ENCODE measurements at regions not wholly inside any gene's neighbourhood (a gene's known extent, or its start where the extent isn't known, plus 50 kb on each side); places are given as distances from the start of the nearest gene placed in this dataset.

DNA sequence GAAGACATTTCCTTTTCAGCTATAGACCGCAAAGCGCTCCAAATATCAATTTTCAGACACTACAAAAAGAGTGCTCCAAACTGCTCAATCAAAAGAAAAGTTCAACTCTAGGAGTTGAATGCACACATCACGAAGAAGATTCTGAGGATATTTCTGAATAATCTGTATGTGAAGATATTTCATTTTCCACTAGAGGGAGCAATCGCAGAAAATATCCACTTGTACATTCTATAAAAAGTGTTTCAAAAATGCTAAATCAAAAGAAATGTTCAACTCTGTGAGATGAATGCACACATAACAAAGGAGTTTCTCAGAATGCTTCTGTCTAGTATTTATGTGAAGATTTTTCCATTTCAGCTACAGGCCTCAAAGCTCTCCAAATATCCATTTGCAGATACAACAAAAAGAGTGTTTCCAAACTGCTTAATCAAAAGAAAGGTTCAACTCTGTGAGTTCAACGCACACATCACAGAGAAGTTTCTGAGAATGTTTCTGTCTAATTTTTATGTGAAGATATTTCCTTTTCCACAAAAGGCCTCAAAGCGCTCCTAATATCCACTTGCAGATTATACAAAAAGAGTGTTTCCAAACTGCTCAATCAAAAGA, 643.8 kb upstream of the ALG10B start:
- H3K79me2 ChIP-seq (ENCODE audit: low read length) = no peaks in the 10 kb centered on the region
- H4K20me1 ChIP-seq (ENCODE audit: low read length) = no peaks in the 10 kb centered on the region
- ATAC-seq = no peak
- POLR2A ChIA-PET (ENCODE audit: unreplicated experiment) = no interaction called here
- TF ChIP-seq, protein P1, sequence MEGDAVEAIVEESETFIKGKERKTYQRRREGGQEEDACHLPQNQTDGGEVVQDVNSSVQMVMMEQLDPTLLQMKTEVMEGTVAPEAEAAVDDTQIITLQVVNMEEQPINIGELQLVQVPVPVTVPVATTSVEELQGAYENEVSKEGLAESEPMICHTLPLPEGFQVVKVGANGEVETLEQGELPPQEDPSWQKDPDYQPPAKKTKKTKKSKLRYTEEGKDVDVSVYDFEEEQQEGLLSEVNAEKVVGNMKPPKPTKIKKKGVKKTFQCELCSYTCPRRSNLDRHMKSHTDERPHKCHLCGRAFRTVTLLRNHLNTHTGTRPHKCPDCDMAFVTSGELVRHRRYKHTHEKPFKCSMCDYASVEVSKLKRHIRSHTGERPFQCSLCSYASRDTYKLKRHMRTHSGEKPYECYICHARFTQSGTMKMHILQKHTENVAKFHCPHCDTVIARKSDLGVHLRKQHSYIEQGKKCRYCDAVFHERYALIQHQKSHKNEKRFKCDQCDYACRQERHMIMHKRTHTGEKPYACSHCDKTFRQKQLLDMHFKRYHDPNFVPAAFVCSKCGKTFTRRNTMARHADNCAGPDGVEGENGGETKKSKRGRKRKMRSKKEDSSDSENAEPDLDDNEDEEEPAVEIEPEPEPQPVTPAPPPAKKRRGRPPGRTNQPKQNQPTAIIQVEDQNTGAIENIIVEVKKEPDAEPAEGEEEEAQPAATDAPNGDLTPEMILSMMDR (conservative IDR thresholded peaks at IDR 0.05; ENCODE audit: low read depth, low read length) = peak; percentile 70
- TF ChIP-seq EZH2 (IDR thresholded peaks at IDR 0.05; ENCODE audit: low read length, unreplicated experiment) = no peak
- no peaks in the 10 kb centered on the region for H3K4me1 ChIP-seq (ENCODE audit: insufficient read depth, low read length)
- H3K4me3 ChIP-seq (ENCODE audit: low read length) = no peak overlapping the region
- H3K9me2 ChIP-seq (replicated peaks; ENCODE audit: low read length) = no peaks in the 10 kb centered on the region
- H2AFZ ChIP-seq (ENCODE audit: low read length) = no peak overlapping the region
- no peak overlapping the region for H3K9ac ChIP-seq (ENCODE audit: low read length)
- no peaks in the 10 kb centered on the region for H3K27me3 ChIP-seq (ENCODE audit: low read length)
- DNase-seq = peak; percentile 47
- H3K9me3 ChIP-seq (ENCODE audit: low read length) = no peaks in the 10 kb centered on the region
- no peaks in the 10 kb centered on the region for H3F3A ChIP-seq (ENCODE audit: low read length, unreplicated experiment)
- intact Hi-C loops (cut with micrococcal nuclease) = no loop called here
- no peak overlapping the region for H3K27ac ChIP-seq (ENCODE audit: low read length)
- no TSS peak for BruUV-seq (replicated peaks)
- no peaks in the 10 kb centered on the region for H3K36me3 ChIP-seq (ENCODE audit: low read depth, low read length)
- CTCF ChIA-PET = no interaction called here
- H3K4me2 ChIP-seq (ENCODE audit: low read length) = no peak overlapping the region

DNA sequence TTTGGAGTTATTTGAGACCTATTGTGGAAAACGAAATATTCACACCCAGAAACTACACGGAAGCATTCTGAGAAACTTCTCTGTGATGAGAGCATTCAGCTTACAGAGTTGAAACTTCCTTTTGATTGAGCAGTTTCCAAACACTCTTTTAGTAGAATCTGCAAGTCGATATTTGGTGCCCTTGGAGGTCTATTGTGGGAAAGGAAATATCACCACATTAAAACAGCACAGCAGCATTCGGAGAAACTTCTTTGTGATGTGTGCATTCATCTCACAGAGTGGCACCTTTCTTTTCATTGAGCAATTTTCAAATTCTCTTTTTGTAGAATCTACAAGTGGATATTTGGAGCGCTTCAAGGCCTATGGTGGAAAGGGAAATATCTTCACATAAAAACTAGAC, 595.7 kb upstream of the ALG10B start:
- DNase-seq (no peak), ATAC-seq (no peak)
- Histone ChIP-seq H3K9ac (ENCODE audit: low read length) (no peak overlapping the region), H3K79me2 (ENCODE audit: low read length) (no peaks in the 10 kb centered on the region), H3K36me3 (ENCODE audit: low read depth, low read length) (no peaks in the 10 kb centered on the region), H3K27ac (ENCODE audit: low read length) (no peak overlapping the region), H2AFZ (ENCODE audit: low read length) (no peak overlapping the region), H3K9me3 (ENCODE audit: low read length) (0 out of 2 replicates have a peak, but pooled peaks cover 3% of the 10 kb centered on the region), H3K27me3 (ENCODE audit: low read length) (no peaks in the 10 kb centered on the region), H3K4me3 (ENCODE audit: low read length) (no peak overlapping the region), H3K4me2 (ENCODE audit: low read length) (no peak overlapping the region), H3K4me1 (ENCODE audit: insufficient read depth, low read length) (no peaks in the 10 kb centered on the region), H3F3A (ENCODE audit: low read length, unreplicated experiment) (no peaks in the 10 kb centered on the region), H3K9me2 (replicated peaks; ENCODE audit: low read length) (no peaks in the 10 kb centered on the region), H4K20me1 (ENCODE audit: low read length) (no peaks in the 10 kb centered on the region)
- intact Hi-C loops (cut with micrococcal nuclease) = no loop called here
- ChIA-PET CTCF (no interaction called here), POLR2A (ENCODE audit: unreplicated experiment) (no interaction called here)
- TF ChIP-seq EZH2phosphoT487 (IDR thresholded peaks at IDR 0.05; ENCODE audit: borderline replicate concordance, low read length) (no peak), EZH2 (IDR thresholded peaks at IDR 0.05; ENCODE audit: low read length, unreplicated experiment) (no peak)
- TF ChIP-seq, protein P1 (conservative IDR thresholded peaks at IDR 0.05; ENCODE audit: low read depth, low read length) = no peak
- BruUV-seq (replicated peaks) = no TSS peak

DNA sequence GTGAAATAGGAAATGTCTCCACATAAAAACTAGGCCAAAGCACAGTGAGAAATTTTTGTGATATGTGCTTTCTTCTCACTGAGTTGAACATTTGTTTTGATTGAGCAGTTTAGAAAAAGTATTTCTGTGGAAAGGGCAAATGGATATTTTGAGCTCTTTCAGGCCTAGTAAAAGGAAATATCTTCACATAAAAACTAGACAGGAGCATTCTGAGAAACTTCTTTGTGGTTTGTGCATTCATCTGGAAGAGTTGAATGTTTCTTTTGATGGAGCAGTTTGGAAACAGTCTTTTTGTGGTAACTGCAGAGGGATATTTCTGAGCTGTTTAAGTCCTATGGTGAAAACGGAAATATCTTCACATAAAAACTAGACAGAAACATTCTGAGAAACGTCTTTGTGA, 582.7 kb upstream of the ALG10B start:
- Histone ChIP-seq H3K36me3 (ENCODE audit: low read depth, low read length) (no peaks in the 10 kb centered on the region), H3K4me1 (ENCODE audit: insufficient read depth, low read length) (no peaks in the 10 kb centered on the region), H3K4me3 (ENCODE audit: low read length) (no peak overlapping the region), H3K9ac (ENCODE audit: low read length) (no peak overlapping the region), H3K9me2 (replicated peaks; ENCODE audit: low read length) (no peaks in the 10 kb centered on the region), H3K27me3 (ENCODE audit: low read length) (no peaks in the 10 kb centered on the region), H3K9me3 (ENCODE audit: low read length) (no peaks in the 10 kb centered on the region), H3K27ac (ENCODE audit: low read length) (no peak overlapping the region), H4K20me1 (ENCODE audit: low read length) (no peaks in the 10 kb centered on the region), H3F3A (ENCODE audit: low read length, unreplicated experiment) (no peaks in the 10 kb centered on the region), H3K4me2 (ENCODE audit: low read length) (no peak overlapping the region), H2AFZ (ENCODE audit: low read length) (no peak overlapping the region), H3K79me2 (ENCODE audit: low read length) (no peaks in the 10 kb centered on the region)
- no peak for DNase-seq
- ChIA-PET CTCF (no interaction called here), POLR2A (ENCODE audit: unreplicated experiment) (no interaction called here)
- intact Hi-C loops (cut with micrococcal nuclease) = no loop called here
- no peak for TF ChIP-seq EZH2phosphoT487 (IDR thresholded peaks at IDR 0.05; ENCODE audit: borderline replicate concordance, low read length)
- TF ChIP-seq EZH2 (IDR thresholded peaks at IDR 0.05; ENCODE audit: low read length, unreplicated experiment) = no peak
- TF ChIP-seq, protein P1 (conservative IDR thresholded peaks at IDR 0.05; ENCODE audit: low read depth, low read length) = no peak
- ATAC-seq = no peak
- no TSS peak for BruUV-seq (replicated peaks)

Data from PC-3 (cell line).